ENCODE measurements at regions not wholly inside any gene's neighbourhood (a gene's known extent, or its start where the extent isn't known, plus 50 kb on each side); places are given as distances from the start of the nearest gene placed in this dataset.

DNA sequence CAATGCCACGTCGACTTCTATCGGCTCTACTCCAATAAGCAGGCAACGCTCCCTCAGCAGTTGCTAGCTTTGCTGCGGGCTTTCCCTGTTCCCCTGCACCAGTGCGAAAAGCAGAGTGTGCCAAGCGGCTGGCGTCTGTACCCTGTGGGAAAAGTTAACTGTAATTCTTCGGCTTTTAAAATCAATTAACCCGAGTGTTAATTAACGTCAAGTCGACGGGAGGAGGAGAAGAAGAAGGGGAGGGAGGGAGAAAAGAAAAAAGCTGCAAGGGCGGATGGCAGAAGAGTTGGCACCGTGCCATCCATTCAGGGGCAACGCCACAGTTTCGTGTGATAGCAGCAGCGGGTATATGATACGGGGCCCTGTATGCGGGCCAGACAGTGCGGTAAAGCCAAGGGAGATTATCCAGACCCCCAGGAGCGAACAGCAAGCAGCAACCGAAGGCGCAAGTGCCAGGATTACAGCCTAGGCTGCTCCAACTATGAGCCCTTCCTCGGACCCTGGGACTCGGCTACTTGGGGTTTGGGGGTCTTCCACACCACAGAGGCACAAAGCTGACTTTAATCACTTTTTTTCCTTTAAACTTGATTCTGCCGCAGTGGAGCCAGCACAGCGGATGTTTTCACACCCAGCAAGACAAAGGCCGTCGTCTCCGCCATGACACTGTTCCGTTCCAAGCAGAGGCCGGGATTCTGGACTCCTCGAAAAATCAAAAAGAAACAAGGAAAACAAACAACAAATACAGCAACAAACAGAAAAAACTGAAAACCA, 253.8 kb upstream of the PMFBP1 start:
- peak overlapping the region; percentile 26 for H3K4me3 ChIP-seq (ENCODE audit: low read depth, low read length)
- TF ChIP-seq, protein P1, sequence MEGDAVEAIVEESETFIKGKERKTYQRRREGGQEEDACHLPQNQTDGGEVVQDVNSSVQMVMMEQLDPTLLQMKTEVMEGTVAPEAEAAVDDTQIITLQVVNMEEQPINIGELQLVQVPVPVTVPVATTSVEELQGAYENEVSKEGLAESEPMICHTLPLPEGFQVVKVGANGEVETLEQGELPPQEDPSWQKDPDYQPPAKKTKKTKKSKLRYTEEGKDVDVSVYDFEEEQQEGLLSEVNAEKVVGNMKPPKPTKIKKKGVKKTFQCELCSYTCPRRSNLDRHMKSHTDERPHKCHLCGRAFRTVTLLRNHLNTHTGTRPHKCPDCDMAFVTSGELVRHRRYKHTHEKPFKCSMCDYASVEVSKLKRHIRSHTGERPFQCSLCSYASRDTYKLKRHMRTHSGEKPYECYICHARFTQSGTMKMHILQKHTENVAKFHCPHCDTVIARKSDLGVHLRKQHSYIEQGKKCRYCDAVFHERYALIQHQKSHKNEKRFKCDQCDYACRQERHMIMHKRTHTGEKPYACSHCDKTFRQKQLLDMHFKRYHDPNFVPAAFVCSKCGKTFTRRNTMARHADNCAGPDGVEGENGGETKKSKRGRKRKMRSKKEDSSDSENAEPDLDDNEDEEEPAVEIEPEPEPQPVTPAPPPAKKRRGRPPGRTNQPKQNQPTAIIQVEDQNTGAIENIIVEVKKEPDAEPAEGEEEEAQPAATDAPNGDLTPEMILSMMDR (IDR thresholded peaks at IDR 0.05; ENCODE audit: low read depth, low read length): no peak
- peak; percentile 57 for DNase-seq (ENCODE audit: low read depth, low spot score)
- in situ Hi-C loops (cut with HindIII; ENCODE audit: low sequenced_read_pairs): no loop called here

DNA sequence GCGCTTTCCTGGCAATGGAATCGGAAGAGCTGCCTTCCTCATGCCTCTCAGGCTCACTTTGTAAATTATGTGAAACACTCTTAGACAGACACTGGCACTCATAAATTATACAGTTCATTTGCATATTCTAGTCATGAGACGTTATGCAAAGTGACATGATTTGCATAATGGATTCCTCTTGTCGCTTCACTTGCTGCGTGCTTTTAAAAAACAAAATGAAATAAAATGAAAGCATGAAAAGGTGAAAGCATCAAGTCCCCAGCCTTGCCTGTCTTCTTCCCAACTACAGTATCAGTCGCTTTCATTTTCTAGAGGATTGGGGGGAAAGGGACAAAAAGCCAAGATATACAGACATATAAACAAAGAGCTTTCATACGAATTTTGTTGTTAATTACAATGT, 252.8 kb upstream of the PMFBP1 start:
- TF ChIP-seq, protein P1 (IDR thresholded peaks at IDR 0.05; ENCODE audit: low read depth, low read length): no peak
- DNase-seq (ENCODE audit: low read depth, low spot score): no peak
- in situ Hi-C loops (cut with HindIII; ENCODE audit: low sequenced_read_pairs): no loop called here
- H3K4me3 ChIP-seq (ENCODE audit: low read depth, low read length): peak overlapping the region; percentile 8

DNA sequence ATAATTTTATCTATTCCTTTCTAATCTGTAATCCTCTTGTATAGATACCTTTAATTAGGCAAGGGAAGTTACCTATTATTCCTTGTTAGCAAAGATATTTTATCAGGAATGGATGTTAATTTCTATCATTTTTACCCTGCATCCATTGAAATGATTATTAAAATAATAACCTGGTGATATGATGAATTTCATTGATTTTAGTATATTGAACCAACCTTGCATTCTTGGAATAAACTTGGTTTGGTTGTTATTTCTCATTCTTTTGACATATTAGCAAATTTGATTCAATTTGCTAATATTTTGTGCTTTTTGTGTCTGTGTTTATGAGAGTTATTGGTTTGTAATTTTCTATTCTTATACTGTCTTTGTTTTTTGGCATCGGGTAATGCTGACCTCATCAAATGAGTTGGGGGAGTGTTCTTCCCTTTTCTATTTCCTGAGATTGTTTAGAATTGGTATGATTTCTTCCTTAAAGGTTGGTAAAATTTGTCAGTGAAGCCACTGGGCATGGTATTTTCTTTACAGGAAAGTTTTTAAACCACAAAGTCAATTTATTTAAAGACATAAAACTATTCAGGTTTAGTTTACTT, 250.4 kb upstream of the PMFBP1 start:
- in situ Hi-C loops (cut with HindIII; ENCODE audit: low sequenced_read_pairs): no loop called here
- TF ChIP-seq, protein P1 (IDR thresholded peaks at IDR 0.05; ENCODE audit: low read depth, low read length): no peak
- no peak for DNase-seq (ENCODE audit: low read depth, low spot score)
- H3K4me3 ChIP-seq (ENCODE audit: low read depth, low read length): no peak overlapping the region

DNA sequence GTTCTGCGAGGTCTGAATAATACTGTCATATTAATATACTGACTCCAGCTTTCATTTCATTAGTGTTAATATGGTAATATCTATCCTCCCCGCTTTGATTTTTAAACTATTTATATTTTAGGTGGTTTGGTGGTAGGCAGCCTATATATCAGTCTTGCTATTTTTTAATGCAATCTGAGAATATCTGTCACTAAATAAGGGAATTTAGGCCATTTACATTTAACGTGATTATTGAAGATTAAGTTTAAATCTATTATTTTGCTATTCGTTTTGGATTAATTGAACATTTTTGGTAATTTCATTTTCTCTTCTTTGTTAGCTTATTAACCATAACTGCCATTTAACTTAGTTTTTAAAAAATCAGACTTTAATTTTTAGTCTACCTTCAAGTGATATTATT, 247.7 kb upstream of the PMFBP1 start:
- no peak overlapping the region for H3K4me3 ChIP-seq (ENCODE audit: low read depth, low read length)
- in situ Hi-C loops (cut with HindIII; ENCODE audit: low sequenced_read_pairs): no loop called here
- no peak for DNase-seq (ENCODE audit: low read depth, low spot score)
- TF ChIP-seq, protein P1 (IDR thresholded peaks at IDR 0.05; ENCODE audit: low read depth, low read length): no peak

DNA sequence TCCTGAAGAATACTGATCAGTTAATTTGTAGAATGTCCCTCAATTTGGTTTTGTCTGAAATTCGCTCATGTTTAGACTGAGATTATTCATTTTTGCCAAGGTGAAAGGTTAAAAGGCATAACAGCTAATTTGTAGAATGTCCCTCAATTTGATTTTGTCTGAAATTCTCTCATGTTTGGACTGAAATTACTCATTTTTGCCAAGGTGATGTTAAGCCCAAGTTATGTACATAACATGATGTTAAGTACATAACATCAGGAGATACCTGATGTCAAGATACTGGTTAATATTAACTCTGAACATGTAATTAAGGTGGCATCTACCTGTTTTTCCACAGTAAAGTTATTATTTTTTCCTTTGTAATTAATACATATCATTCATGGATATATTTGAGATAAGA, 243.4 kb upstream of the PMFBP1 start:
- no peak overlapping the region for H3K4me3 ChIP-seq (ENCODE audit: low read depth, low read length)
- in situ Hi-C loops (cut with HindIII; ENCODE audit: low sequenced_read_pairs): no loop called here
- TF ChIP-seq, protein P1 (IDR thresholded peaks at IDR 0.05; ENCODE audit: low read depth, low read length): no peak
- no peak for DNase-seq (ENCODE audit: low read depth, low spot score)

DNA sequence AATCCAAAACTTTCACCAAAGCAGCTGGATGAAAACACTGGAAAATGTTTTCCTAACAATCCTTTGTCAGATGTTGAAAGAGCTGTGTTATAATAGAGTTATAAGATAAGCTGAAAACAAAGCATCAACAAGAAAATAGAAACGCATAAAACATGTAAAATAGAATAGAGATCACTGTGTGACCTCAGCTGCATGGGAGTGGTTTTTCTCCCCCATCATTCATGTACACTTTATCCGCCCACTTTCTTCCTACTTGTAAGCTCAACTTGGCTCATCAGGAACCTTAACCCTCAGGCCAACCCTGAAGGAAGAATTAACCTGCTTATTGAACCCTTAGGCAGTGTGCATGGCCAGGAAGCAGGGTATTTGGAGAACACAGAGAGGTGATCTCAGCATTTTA, 238.5 kb upstream of the PMFBP1 start:
- in situ Hi-C loops (cut with HindIII; ENCODE audit: low sequenced_read_pairs): no loop called here
- no peak overlapping the region for H3K4me3 ChIP-seq (ENCODE audit: low read depth, low read length)
- TF ChIP-seq, protein P1 (IDR thresholded peaks at IDR 0.05; ENCODE audit: low read depth, low read length): no peak
- no peak for DNase-seq (ENCODE audit: low read depth, low spot score)

Measured in astrocyte of the spinal cord (primary cell).